ENCODE measurements at regions not wholly inside any gene's neighbourhood (a gene's known extent, or its start where the extent isn't known, plus 50 kb on each side); places are given as distances from the start of the nearest gene placed in this dataset.

- DNase-seq = no peak
Measured at GRCh38 chr17:71110326-71110725, 941.0 kb downstream of the KCNJ2 start.

DNA sequence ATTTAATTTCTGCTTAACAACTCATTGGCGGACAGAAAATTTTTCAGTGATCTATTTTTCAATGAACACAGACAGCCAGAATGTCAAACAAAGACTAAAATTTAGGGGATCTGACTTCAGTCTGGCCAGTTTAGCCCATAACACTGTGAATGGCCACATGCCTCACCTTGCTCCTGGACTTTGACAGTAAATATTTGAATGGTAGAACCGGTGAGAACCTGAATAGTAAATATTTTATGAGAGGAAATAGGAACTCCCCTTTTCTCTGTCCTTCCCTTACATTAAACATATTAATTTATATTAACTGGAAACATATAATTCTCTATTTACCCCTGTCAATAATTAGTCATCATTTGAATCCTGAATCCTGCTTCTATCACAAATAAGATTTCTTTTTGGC, 942.1 kb downstream of the KCNJ2 start:
- no peak for DNase-seq

DNA sequence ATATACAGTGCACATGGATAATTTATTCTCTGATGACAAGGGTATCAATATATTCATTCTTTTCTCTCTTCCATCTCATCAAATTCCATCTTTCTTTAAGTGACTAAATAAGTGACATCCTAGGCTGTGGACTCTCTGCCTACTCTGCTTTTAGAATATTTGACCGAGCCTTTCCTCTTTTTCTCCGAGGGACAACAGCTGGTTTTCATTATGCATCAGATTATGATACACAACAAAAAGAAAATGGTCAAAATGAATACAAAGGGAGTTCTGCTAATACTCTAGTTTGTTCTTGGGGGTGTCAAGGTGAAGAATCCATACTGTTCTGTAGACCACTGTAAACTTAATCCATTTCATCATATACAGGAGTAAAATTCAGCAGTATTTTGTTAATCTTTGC, 942.6 kb downstream of the KCNJ2 start:
- DNase-seq = no peak

- DNase-seq = no peak
Measured at GRCh38 chr17:71113347-71113746, 944.0 kb downstream of the KCNJ2 start.

GRCh38 chr17:71114911-71115668, 945.8 kb downstream of the KCNJ2 start:
- no peak for DNase-seq

DNA sequence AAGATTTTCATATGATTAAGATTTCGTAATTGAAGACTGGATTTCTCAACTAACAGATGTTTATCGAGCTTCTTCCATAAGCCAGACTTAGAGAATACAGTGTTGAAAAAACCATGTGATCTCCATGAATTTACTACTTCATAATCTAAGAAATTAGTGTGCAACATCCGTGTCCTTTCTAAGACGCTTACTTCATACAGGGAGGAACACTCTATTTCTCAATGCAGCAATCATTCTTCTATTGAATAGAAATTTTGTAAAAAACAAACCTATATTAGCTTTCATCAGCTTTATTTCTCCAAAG, 946.3 kb downstream of the KCNJ2 start:
- no peak for DNase-seq

DNA sequence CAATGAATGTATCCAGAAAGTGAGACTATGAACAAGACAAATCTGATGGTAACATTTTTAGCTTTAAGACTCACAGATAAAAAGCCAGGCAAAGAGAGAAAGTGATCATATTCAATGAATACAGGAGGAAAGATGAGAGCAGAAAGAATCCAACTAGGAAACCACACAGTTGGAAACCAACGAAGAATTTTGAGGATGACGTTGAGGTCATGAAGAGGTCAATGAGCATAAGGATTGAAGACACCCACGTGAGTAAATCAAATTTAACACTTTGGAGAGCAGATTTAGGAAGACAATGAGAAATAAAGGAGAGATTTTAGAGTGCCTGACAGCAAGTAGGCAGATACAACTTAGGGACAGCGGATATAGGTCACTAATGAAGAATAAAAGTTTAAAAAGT, 948.1 kb downstream of the KCNJ2 start:
- DNase-seq = no peak

DNA sequence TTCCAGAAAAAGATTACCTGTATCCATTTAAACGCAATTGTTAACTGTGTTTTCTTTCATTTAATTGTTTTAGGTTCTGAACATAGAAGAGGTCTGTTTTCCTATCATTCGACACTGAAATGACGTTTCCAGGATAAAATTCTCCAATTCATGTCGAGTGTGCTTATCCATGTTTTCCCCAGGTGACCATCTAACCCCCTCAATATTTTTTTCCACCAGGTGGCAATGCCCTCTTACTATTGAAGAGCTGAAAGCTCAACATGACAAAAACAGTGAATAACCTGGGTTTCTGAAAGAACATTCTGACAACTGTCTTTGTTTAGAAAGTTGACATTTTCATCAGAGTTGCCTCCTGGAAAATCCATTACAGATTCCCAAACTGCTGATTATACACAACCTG, 948.7 kb downstream of the KCNJ2 start:
- DNase-seq = no peak

DNA sequence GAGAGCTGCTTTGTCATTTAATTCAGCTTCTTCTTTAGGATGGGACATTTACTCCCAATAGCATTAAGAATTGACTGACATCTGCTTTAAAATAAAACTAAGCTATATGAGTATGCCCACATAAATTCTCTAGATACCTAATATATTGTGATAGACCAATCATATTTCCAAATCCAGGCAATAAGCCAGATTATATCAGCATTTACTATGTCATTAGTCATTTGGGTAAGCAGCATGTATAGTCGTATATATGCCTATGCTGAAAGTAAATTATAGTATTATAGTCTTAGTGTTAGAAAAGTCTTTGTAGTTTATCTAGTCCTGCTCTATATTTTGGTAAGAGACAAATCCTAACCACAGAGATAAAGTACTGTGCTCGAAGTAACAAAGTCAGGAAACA, 958.1 kb downstream of the KCNJ2 start:
- no peak for DNase-seq

DNA sequence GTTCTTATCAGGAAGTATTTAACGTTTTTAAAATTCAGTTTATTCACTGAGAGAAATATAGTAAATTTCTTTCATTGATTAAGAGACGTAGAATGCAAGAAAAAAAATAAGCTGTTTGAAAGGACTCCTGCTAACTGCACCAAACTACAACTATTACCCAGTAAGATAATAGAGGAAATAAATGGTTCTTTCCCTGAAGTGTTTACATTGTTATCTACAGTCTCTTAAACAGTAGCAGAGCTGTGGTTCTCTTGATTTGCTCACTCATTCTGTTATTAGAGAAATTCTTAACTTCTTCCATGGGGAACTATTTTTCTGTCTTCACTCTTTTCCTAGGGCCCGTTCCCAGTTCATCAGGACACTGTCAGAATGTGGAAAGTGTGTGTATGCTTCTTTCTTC, 973.0 kb downstream of the KCNJ2 start:
- DNase-seq = no peak

- DNase-seq = no peak
Measured at GRCh38 chr17:71145486-71145885, 975.3 kb upstream of the SOX9 start.

GRCh38 chr17:71147906-71148305, 972.9 kb upstream of the SOX9 start:
- DNase-seq = no peak

DNA sequence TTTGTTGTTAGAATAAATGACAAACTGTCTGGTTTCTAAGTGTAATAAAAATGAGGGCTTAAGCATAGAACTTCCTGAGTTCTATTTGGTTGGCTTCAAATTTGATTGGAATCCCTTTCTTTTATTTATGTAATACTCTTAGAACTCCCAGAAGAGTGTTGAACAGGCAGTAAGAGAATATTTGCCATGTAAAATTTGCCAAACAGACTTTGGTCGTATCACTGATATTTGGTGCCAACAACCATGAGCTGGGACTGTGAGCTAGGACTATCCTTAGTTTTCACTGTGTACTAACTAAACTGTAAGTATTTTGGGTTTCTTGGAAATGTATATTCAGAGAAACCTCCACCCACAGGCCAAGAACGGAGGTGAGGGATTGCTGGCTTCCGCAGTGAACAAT, 971.2 kb upstream of the SOX9 start:
- no peak for DNase-seq

DNA sequence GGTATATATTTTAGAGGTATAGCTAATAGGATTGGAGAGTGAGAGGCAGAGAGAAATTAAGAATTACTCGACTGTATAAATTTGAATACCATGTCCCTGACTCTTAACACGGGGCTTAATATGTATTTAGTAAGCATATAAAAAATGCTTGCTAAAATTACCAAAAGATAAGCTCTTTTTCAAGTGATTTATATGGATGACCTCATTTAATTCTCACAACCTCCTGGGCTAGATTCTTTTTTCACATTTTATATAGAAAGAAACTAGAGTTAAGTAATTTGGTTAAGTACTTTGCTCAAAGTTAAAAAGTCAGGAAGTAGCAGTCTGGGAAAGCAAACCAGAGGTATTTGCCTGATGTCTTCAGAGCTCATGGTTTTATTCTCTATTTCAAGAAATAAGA, 963.5 kb upstream of the SOX9 start:
- DNase-seq = no peak

DNA sequence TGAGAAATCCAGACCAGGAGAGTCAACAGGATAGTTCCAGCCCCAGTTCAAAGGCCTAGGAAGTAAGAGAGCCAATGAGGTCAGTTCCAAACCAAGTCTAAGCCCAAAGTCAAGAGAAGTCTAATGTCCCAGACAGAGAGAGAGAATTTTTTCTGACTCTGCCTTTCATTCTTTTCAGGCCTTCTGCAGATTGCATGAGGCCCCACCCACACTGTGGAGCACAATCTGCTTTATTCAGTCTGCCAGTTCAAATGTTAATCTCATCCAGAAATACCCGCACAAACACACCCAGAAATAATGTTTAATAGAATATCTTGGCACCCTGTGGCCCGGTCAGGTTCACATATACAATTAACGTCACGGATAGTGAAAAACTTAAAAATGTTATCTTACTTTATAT, 962.4 kb upstream of the SOX9 start:
- no peak for DNase-seq

DNA sequence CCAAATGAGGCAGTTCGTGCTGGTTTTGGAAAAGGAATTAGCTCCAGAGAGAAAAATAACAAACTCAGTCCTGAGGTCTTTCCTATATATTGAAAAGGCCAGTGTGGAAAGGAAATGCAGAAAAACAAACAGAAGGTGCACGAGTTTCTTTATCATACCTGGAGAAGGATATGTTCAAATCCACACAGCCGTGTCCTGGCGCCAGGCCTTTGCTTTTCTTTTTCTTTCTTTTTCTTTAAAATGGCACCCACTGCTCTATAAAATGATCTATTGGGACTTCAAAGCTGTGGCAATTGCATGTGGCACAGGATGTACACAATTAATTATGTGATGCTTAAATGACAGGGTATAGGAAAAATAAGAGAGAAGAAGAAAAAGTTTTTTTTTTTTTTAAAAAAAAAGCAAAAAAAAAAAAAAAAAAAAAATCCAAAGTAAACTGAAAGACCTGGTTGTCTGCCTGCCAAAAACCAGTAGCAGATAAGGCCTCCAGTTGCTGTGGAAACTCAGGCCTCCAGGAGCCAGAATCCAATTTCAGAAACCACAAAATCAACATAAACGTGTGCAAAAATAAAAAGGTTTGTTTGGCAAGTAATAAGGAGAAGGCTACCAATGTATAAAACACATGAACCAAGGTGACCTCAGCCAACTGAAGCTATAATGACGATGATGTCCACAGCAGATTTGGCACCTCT, 957.6 kb upstream of the SOX9 start:
- DNase-seq = no peak

- no peak for DNase-seq
Measured at GRCh38 chr17:71163813-71164122, 957.1 kb upstream of the SOX9 start.

DNA sequence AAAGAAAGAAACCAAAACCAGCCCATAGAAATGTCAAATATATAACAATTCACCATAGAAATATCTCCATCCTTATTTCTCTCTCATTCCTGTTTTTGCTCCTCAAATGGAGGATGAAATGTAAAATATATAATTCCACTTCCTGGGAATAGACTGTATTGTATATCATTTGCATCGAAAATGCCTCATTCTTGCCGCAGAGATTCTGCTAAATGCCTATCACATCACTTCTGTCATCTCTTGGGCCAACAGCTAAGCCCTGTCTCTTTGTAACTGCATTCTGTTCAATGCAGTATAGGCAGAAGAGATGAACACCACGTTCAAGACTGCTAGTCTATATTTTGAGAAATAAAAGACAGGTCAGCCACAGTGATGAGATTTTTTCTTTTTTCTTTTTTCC, 956.3 kb upstream of the SOX9 start:
- no peak for DNase-seq

DNA sequence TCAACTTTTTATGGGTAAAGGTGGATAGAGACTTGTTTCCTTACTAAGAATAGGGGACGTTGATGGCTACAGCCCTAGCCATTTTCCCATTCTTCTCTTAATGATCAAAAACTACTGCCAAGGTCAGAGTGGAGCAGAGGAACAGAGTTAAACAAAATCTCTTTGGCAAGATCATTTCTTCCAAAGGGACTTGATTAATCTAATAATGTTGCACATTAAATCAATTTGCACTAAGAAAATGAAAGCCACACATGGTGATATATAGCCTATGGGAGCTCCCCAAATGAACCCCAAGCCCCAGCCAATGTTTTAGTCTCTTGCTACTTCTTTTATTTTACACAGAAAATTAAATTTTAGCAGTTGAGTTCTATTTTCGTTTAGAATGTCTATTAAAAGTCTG, 954.5 kb upstream of the SOX9 start:
- DNase-seq = no peak

DNA sequence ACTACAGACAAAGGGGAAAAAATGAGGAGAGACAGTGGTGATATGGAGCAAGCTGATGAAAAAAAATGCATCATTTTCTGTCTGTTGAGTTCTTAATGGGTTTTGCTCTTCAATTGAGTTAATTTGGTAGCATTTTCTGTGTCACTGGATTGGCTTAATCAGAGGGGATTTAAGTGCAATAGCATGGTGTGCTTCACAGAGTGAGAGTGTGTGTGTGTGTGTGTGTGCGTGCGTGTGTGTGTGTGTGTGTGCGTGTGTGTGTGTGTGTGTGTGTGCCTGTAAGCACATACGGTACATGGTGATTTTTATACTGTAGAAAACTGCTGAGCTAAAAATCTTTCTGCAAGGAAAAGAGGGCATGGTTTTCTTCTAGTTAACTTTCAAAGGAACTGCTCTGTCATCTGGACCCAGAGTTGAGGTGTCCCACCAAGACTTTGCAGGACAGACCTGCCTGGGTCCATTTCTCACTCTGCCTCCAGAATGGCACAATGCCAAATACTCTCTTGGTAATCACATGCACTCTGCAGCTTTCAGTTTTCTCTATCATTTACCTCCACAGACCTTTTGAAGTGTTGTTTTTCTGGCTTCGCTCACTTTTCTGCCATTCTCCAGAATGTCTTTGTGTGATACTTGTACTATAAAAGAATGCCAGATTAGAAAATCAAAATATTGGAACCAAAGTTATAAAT, 952.6 kb upstream of the SOX9 start:
- DNase-seq = no peak

DNA sequence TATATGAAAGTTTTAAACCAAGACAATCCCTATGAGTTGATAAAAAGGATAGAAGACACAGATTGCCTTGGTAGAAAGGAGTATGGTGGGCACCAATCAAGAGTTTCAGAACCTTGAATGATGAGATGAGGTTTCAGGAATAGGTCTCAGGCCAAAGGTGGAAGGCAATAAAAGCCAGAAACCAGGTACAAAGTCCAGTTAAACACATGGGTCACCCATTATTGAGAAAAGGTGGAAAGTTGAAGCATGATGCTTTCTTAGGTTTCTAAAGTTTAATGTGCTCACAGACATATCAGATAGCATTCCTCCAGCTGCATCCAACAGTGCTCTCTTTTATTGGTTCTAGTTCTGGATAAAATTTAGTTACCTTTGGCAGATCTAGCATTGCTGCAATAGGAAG, 950.8 kb upstream of the SOX9 start:
- DNase-seq = no peak

GRCh38 chr17:71171270-71171669, 949.5 kb upstream of the SOX9 start:
- DNase-seq = no peak

- DNase-seq = no peak
Measured at GRCh38 chr17:71173991-71174390, 946.8 kb upstream of the SOX9 start.

DNA sequence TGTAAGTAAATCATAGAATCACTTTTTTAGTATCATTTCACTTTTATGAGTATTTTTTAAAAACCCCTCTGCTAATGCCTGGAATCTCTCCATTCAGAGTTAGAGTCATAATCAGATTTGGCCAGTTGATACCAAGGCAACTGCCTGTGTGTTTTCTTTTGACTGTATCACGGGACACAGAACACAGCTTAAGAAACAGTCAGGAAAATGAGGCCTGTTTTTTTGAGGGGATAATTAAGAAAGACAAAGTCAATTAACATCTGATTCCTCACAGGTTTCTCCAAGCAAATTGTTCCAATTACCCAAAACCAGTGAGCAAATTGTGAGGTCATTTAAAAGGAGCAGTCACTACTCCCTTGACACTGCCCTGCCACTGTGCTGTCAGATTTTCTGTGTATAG, 944.5 kb upstream of the SOX9 start:
- DNase-seq = no peak

Measured in stimulated activated CD4-positive, alpha-beta T cell treated with anti-CD3 and anti-CD28 coated beads, Interleukin-2, amount 100 ng/mL, for 48 hours (primary cell).